ENCODE measurements at regions not wholly inside any gene's neighbourhood (a gene's known extent, or its start where the extent isn't known, plus 50 kb on each side); places are given as distances from the start of the nearest gene placed in this dataset.
"Not testable (repeated sequence)": the region's sequence is repeated elsewhere in the genome, so short reads cannot be mapped to it uniquely, and the experiment has no call there.

- Histone ChIP-seq H3K4me3 (ENCODE audit: insufficient read depth, low read depth, low read length, poor library complexity, severe bottlenecking) (no peak overlapping the region), H3K27ac (ENCODE audit: insufficient read depth, low read length, poor library complexity, severe bottlenecking) (no peak overlapping the region), H3K9me3 (ENCODE audit: control insufficient read depth, low read length) (no peaks in the 10 kb centered on the region), H3K36me3 (ENCODE audit: control insufficient read depth, insufficient read depth, low read length) (no peaks in the 10 kb centered on the region), H3K27me3 (replicated peaks; ENCODE audit: control insufficient read depth, insufficient read depth, low read length, poor library complexity, severe bottlenecking) (no peaks in the 10 kb centered on the region), H3K4me1 (ENCODE audit: control insufficient read depth, insufficient read depth, low read length, poor library complexity, severe bottlenecking) (no peaks in the 10 kb centered on the region)
- no peak for DNase-seq
Observed at GRCh38 chr15:19988094-19988660, 553.4 kb downstream of the GOLGA6L6 start.

DNA sequence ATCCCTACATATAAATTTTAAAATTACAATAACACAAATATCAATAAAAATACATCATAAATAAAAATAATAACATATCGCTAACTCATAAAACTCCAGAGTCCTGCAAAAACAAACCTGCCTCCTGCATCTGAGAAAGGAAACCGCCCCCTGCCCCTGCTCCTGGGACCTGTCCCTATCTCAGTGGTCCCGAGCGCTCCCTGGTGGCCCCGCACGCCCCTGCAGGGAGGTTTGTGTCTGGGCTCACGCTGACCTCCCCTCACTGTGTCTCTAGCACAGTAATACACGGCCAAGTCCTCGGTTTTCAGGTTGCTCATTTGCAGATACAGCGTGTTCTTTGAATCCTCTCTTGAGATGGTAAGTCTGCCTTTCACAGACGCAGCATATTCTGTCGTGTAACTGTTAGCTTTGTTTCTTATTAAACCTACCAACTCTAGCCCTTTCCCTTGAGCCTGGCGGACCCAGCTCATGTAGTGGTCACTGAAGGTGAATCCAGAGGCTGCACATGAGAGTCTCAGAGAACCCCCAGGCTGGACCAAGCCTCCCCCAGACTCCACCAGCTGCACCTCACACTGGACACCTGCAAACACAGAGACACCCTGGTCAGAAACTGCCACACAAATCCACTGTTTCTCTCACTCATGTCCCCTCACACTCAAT lies 554.1 kb downstream of the GOLGA6L6 start:
- Histone ChIP-seq H3K36me3 (ENCODE audit: control insufficient read depth, insufficient read depth, low read length) (no peaks in the 10 kb centered on the region), H3K4me1 (ENCODE audit: control insufficient read depth, insufficient read depth, low read length, poor library complexity, severe bottlenecking) (no peaks in the 10 kb centered on the region), H3K27ac (ENCODE audit: insufficient read depth, low read length, poor library complexity, severe bottlenecking) (no peak overlapping the region), H3K27me3 (replicated peaks; ENCODE audit: control insufficient read depth, insufficient read depth, low read length, poor library complexity, severe bottlenecking) (no peaks in the 10 kb centered on the region), H3K9me3 (ENCODE audit: control insufficient read depth, low read length) (no peaks in the 10 kb centered on the region), H3K4me3 (ENCODE audit: insufficient read depth, low read depth, low read length, poor library complexity, severe bottlenecking) (no peak overlapping the region)
- DNase-seq, result no peak

GRCh38 chr15:19984101-19984500 lies 557.5 kb downstream of the GOLGA6L6 start:
- H3K27ac ChIP-seq (ENCODE audit: insufficient read depth, low read length, poor library complexity, severe bottlenecking), result no peak overlapping the region
- no peaks in the 10 kb centered on the region for H3K36me3 ChIP-seq (ENCODE audit: control insufficient read depth, insufficient read depth, low read length)
- H3K27me3 ChIP-seq (replicated peaks; ENCODE audit: control insufficient read depth, insufficient read depth, low read length, poor library complexity, severe bottlenecking), result no peaks in the 10 kb centered on the region
- no peaks in the 10 kb centered on the region for H3K9me3 ChIP-seq (ENCODE audit: control insufficient read depth, low read length)
- no peak overlapping the region for H3K4me3 ChIP-seq (ENCODE audit: insufficient read depth, low read depth, low read length, poor library complexity, severe bottlenecking)
- no peaks in the 10 kb centered on the region for H3K4me1 ChIP-seq (ENCODE audit: control insufficient read depth, insufficient read depth, low read length, poor library complexity, severe bottlenecking)
- no peak for DNase-seq

- H3K27ac ChIP-seq (ENCODE audit: insufficient read depth, low read length, poor library complexity, severe bottlenecking), result no peak overlapping the region
- no peaks in the 10 kb centered on the region for H3K9me3 ChIP-seq (ENCODE audit: control insufficient read depth, low read length)
- no peaks in the 10 kb centered on the region for H3K36me3 ChIP-seq (ENCODE audit: control insufficient read depth, insufficient read depth, low read length)
- no peak for DNase-seq
- no peaks in the 10 kb centered on the region for H3K4me1 ChIP-seq (ENCODE audit: control insufficient read depth, insufficient read depth, low read length, poor library complexity, severe bottlenecking)
- H3K4me3 ChIP-seq (ENCODE audit: insufficient read depth, low read depth, low read length, poor library complexity, severe bottlenecking), result no peak overlapping the region
- no peaks in the 10 kb centered on the region for H3K27me3 ChIP-seq (replicated peaks; ENCODE audit: control insufficient read depth, insufficient read depth, low read length, poor library complexity, severe bottlenecking)
Observed at GRCh38 chr15:19974998-19975397, 566.6 kb downstream of the GOLGA6L6 start.

DNA sequence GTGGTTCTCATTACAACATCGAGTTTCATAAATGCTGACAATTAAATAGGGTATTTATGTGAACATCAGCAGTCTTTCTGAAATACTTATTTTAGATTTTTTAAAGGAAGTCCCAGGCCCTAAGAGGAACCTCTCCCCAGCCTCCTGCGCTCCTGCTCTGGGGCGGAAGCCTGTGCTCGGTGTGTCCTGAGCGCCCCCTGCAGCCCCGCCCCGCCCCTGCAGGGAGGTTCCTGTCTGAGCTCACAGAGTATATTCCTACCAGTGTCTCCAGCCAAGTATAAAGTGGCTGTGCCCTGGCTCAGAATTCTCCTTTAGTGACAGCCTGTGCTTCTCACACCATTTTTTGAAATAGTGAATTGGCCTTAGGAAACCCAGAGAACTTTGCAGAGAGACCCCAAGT lies 567.9 kb downstream of the GOLGA6L6 start:
- H3K4me1 ChIP-seq (ENCODE audit: control insufficient read depth, insufficient read depth, low read length, poor library complexity, severe bottlenecking), result no peaks in the 10 kb centered on the region
- no peak overlapping the region for H3K4me3 ChIP-seq (ENCODE audit: insufficient read depth, low read depth, low read length, poor library complexity, severe bottlenecking)
- no peaks in the 10 kb centered on the region for H3K27me3 ChIP-seq (replicated peaks; ENCODE audit: control insufficient read depth, insufficient read depth, low read length, poor library complexity, severe bottlenecking)
- H3K27ac ChIP-seq (ENCODE audit: insufficient read depth, low read length, poor library complexity, severe bottlenecking), result no peak overlapping the region
- H3K36me3 ChIP-seq (ENCODE audit: control insufficient read depth, insufficient read depth, low read length), result no peaks in the 10 kb centered on the region
- H3K9me3 ChIP-seq (ENCODE audit: control insufficient read depth, low read length), result no peaks in the 10 kb centered on the region
- DNase-seq, result no peak

DNA sequence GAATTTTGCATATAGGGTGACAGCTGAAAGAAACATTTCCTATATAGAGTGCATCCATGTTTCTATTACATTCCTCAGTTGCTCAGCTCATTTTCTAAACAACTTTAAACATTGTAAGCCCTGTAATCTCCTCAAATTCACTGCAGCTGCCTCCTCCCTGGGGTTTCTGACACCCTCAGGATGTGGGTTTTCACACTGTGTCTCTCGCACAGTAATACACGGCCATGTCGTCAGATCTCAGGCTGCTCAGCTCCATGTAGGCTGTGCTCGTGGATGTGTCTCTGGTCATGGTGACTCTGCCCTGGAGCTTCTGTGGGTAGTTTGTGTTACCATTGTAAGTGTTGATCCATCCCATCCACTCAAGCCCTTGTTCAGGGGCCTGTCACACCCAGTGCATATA lies 569.0 kb downstream of the GOLGA6L6 start:
- H3K9me3 ChIP-seq (ENCODE audit: control insufficient read depth, low read length); H3K27me3 ChIP-seq (replicated peaks; ENCODE audit: control insufficient read depth, insufficient read depth, low read length, poor library complexity, severe bottlenecking); DNase-seq; H3K27ac ChIP-seq (ENCODE audit: insufficient read depth, low read length, poor library complexity, severe bottlenecking); H3K4me3 ChIP-seq (ENCODE audit: insufficient read depth, low read depth, low read length, poor library complexity, severe bottlenecking); H3K4me1 ChIP-seq (ENCODE audit: control insufficient read depth, insufficient read depth, low read length, poor library complexity, severe bottlenecking); H3K36me3 ChIP-seq (ENCODE audit: control insufficient read depth, insufficient read depth, low read length): not testable (repeated sequence)

- DNase-seq; H3K36me3 ChIP-seq (ENCODE audit: control insufficient read depth, insufficient read depth, low read length); H3K27me3 ChIP-seq (replicated peaks; ENCODE audit: control insufficient read depth, insufficient read depth, low read length, poor library complexity, severe bottlenecking); H3K4me3 ChIP-seq (ENCODE audit: insufficient read depth, low read depth, low read length, poor library complexity, severe bottlenecking); H3K27ac ChIP-seq (ENCODE audit: insufficient read depth, low read length, poor library complexity, severe bottlenecking); H3K4me1 ChIP-seq (ENCODE audit: control insufficient read depth, insufficient read depth, low read length, poor library complexity, severe bottlenecking); H3K9me3 ChIP-seq (ENCODE audit: control insufficient read depth, low read length): not testable (repeated sequence)
Observed at GRCh38 chr15:19965574-19965973, 576.0 kb downstream of the GOLGA6L6 start.

DNA sequence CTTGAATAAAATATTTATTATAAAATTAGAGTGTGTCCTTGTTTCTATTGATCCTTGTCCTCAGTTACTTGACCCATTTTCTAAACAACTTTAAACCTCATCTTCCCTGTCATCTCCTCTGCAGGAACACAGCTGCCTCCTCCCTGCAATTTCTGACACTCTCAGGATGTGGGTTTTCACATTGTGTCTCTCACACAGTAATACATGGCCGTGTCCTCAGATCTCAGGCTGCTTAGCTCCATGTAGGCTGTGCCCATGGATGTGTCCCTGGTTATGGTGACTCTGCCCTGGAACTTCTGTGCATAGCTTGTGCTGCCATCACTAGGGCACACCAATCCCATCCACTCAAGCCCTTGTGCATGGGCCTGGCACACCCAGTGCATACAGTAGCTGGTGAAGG lies 577.1 kb downstream of the GOLGA6L6 start:
- H3K27me3 ChIP-seq (replicated peaks; ENCODE audit: control insufficient read depth, insufficient read depth, low read length, poor library complexity, severe bottlenecking); H3K36me3 ChIP-seq (ENCODE audit: control insufficient read depth, insufficient read depth, low read length); H3K4me1 ChIP-seq (ENCODE audit: control insufficient read depth, insufficient read depth, low read length, poor library complexity, severe bottlenecking); DNase-seq; H3K4me3 ChIP-seq (ENCODE audit: insufficient read depth, low read depth, low read length, poor library complexity, severe bottlenecking); H3K27ac ChIP-seq (ENCODE audit: insufficient read depth, low read length, poor library complexity, severe bottlenecking); H3K9me3 ChIP-seq (ENCODE audit: control insufficient read depth, low read length): not testable (repeated sequence)

DNA sequence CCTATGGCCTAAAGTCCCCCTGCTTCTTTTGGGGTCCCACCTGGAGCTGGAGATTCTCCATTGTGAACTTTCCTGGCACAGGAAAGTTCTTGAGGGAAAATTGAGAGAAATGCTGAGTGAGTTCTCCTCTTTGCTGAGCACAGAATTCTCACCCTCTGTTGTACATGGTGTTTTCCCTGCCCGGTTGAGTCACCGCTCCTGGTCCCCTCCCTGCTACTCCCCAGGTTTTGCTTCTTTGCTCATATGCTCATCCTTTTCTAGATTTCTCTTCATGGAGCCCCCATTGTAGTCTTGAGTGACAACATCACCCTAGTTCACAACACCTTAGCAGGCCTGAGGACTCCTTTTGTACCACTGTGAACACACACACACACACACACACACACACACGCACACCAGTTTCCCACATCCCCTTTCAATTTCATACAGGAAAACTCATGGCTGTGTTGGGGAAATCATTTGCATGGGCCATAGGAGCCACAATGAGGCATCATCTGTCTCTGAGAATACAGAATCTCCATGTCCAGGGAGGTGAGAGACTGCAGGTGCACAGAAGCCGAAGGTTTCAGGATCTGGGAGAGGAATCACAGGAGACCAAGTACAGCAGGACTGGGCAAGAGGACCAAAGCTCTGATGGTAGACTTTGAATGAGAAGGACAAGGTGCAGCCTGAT lies 585.3 kb downstream of the GOLGA6L6 start:
- Histone ChIP-seq H3K36me3 (ENCODE audit: control insufficient read depth, insufficient read depth, low read length) (no peaks in the 10 kb centered on the region), H3K9me3 (ENCODE audit: control insufficient read depth, low read length) (no peaks in the 10 kb centered on the region)

DNA sequence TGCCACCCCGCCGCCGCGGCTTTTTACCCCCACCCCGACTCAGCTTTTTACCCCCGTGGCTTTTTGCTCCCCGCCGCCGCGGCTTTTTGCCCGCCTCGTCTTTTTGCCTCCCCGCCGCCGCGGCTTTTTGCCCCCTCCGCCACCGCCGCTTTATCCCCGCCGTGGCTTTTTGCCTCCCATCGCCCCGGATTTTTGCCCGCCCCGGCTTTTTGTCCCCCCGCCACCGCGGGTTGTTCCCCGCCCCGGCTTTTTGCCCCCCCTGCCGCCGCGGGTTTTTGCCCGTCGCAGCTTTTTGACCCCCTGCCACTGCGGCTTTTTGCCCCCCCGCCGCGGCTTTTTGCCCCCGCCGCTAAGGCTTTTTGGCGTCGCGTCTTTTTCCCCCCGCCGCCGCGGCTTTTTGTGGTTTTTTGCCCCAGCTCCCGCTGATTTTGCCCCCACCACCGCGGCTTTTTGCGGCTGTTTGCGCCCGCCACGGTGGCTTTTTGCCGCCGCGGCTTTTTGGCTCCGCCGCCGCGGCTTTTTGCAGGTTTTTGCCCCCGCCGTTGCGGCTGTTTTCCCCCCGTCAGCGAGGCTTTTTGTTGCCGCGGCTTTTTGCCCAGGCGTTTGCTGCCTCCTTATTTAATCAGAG lies 597.2 kb downstream of the GOLGA6L6 start:
- H3K36me3 ChIP-seq (ENCODE audit: control insufficient read depth, insufficient read depth, low read length), result no peaks in the 10 kb centered on the region
- no peak for DNase-seq
- H3K9me3 ChIP-seq (ENCODE audit: control insufficient read depth, low read length), result peaks cover 3% of the 10 kb centered on the region
- no peaks in the 10 kb centered on the region for H3K27me3 ChIP-seq (replicated peaks; ENCODE audit: control insufficient read depth, insufficient read depth, low read length, poor library complexity, severe bottlenecking)
- no peak overlapping the region for H3K27ac ChIP-seq (ENCODE audit: insufficient read depth, low read length, poor library complexity, severe bottlenecking)
- H3K4me3 ChIP-seq (ENCODE audit: insufficient read depth, low read depth, low read length, poor library complexity, severe bottlenecking), result no peak overlapping the region
- no peaks in the 10 kb centered on the region for H3K4me1 ChIP-seq (ENCODE audit: control insufficient read depth, insufficient read depth, low read length, poor library complexity, severe bottlenecking)

More for the DNA sequence above, 585.3 kb downstream of the GOLGA6L6 start:
- no peak overlapping the region for H3K27ac ChIP-seq (ENCODE audit: insufficient read depth, low read length, poor library complexity, severe bottlenecking)
- no peaks in the 10 kb centered on the region for H3K27me3 ChIP-seq (replicated peaks; ENCODE audit: control insufficient read depth, insufficient read depth, low read length, poor library complexity, severe bottlenecking)
- H3K4me1 ChIP-seq (ENCODE audit: control insufficient read depth, insufficient read depth, low read length, poor library complexity, severe bottlenecking), result no peaks in the 10 kb centered on the region
- no peak overlapping the region for H3K4me3 ChIP-seq (ENCODE audit: insufficient read depth, low read depth, low read length, poor library complexity, severe bottlenecking)
- DNase-seq, result no peak

Data from effector memory CD4-positive, alpha-beta T cell (primary cell).